ENCODE measurements at regions not wholly inside any gene's neighbourhood (a gene's known extent, or its start where the extent isn't known, plus 50 kb on each side); places are given as distances from the start of the nearest gene placed in this dataset.

DNA sequence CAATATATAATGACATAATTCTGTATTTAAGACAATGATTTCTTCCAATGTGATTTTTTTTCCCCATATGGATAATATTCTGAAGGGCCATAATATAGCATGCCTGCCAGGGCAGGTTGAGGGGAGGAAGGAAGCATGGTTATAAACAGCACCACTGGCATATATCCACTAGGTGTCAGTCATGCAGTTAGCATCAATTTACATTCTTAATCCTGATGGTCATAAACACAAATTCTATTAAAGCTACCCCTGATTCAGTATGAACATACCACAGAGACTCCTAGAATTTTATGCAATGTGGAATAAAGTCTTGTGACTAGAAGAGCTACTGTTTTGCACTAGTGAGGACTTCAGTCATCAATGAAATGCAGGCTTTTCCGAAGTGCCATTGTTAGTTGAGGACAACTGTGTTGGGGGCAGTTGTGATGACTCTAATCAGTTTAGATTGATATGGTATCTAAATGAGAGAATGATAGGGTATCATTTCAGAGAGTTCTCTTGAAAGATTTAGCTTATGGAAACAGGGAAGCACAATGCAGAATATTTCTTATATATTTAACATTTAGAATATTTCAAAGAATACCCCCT, 342.7 kb upstream of the NR5A2 start:
- no peaks in the 10 kb centered on the region for H3K36me3 ChIP-seq
- no peaks in the 10 kb centered on the region for H3K9me3 ChIP-seq
- no peak overlapping the region for H3K27ac ChIP-seq
- H3K4me1 ChIP-seq, result no peaks in the 10 kb centered on the region
- no peaks in the 10 kb centered on the region for H3K27me3 ChIP-seq
- TF ChIP-seq, protein P1, sequence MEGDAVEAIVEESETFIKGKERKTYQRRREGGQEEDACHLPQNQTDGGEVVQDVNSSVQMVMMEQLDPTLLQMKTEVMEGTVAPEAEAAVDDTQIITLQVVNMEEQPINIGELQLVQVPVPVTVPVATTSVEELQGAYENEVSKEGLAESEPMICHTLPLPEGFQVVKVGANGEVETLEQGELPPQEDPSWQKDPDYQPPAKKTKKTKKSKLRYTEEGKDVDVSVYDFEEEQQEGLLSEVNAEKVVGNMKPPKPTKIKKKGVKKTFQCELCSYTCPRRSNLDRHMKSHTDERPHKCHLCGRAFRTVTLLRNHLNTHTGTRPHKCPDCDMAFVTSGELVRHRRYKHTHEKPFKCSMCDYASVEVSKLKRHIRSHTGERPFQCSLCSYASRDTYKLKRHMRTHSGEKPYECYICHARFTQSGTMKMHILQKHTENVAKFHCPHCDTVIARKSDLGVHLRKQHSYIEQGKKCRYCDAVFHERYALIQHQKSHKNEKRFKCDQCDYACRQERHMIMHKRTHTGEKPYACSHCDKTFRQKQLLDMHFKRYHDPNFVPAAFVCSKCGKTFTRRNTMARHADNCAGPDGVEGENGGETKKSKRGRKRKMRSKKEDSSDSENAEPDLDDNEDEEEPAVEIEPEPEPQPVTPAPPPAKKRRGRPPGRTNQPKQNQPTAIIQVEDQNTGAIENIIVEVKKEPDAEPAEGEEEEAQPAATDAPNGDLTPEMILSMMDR (IDR thresholded peaks at IDR 0.05), result peak; percentile 23 to 81
- H3K4me3 ChIP-seq, result no peak overlapping the region
- DNase-seq (ENCODE audit: low spot score), result no peak

DNA sequence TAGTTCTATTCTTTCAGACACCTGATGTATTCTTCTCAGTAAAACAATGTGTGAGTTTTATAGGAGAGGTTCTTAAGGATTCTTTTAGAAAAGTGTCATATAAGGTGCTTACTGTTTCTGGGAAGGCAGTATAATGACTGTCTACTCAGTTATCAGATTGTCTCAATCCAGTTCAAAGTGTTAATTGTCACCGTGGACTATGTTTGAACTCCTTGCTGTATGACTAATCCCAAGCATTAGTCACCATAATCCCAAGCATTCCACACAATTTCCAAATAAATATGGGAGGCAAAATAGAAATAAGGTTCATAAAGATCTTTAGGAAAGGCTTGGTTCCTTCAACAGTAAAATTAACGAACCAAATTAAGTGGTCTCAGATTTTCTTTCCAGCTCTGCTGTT, 342.1 kb upstream of the NR5A2 start:
- H3K36me3 ChIP-seq, result no peaks in the 10 kb centered on the region
- DNase-seq (ENCODE audit: low spot score), result no peak
- H3K4me1 ChIP-seq, result no peaks in the 10 kb centered on the region
- H3K9me3 ChIP-seq, result no peaks in the 10 kb centered on the region
- TF ChIP-seq, protein P1 (IDR thresholded peaks at IDR 0.05), result no peak
- H3K27me3 ChIP-seq, result no peaks in the 10 kb centered on the region
- H3K27ac ChIP-seq, result no peak overlapping the region
- H3K4me3 ChIP-seq, result no peak overlapping the region

DNA sequence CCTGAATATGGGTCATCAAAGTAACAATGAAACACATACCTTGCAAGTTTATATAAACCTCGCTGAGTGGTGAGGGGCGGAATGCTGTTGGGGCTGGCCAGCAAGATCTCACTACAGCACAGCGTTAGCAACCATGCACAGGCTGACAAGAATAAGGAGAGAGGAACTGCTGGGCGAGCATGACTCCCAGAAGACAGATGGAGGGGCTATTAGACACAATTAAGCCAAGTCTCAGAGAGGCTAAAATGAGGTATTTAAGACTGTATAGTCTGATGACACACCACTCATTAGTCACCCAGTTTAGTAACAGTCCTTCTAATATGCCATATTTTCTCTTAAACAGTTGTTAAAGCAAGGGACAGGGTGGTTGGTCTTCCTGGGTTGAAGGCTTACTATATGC, 340.2 kb upstream of the NR5A2 start:
- Histone ChIP-seq H3K4me1 (no peaks in the 10 kb centered on the region), H3K36me3 (no peaks in the 10 kb centered on the region), H3K4me3 (no peak overlapping the region), H3K27ac (no peak overlapping the region), H3K9me3 (no peaks in the 10 kb centered on the region), H3K27me3 (no peaks in the 10 kb centered on the region)
- TF ChIP-seq, protein P1 (IDR thresholded peaks at IDR 0.05), result no peak
- no peak for DNase-seq (ENCODE audit: low spot score)

DNA sequence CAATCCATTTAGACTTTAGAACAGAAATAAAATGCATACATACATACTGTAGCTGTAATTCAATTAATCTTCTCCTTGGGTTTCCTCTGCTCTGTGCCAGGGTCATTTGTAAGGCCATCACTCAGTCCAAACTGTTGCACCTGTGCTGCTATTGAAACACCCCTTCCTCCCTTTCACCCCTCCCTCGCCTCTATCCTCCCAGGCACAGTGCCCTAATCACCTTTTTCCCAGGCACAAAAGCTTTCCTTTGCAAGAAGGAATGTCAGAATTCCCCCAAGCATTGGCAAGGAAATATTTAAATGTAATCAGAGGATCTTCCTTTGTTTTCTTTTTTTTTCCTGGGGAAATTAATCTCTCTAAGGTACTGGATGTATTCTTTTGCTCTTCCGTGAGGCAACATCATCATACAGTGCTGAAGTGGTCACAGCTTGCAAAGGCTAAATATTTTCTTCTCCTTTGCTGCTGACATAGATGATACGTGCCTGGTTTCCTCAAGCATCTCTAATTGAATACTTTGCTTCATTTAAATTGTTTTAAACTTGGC, 339.3 kb upstream of the NR5A2 start:
- H3K4me3 ChIP-seq, result no peak overlapping the region
- no peaks in the 10 kb centered on the region for H3K9me3 ChIP-seq
- H3K27me3 ChIP-seq, result no peaks in the 10 kb centered on the region
- no peaks in the 10 kb centered on the region for H3K4me1 ChIP-seq
- no peak overlapping the region for H3K27ac ChIP-seq
- no peaks in the 10 kb centered on the region for H3K36me3 ChIP-seq
- TF ChIP-seq, protein P1 (IDR thresholded peaks at IDR 0.05), result no peak
- no peak for DNase-seq (ENCODE audit: low spot score)

DNA sequence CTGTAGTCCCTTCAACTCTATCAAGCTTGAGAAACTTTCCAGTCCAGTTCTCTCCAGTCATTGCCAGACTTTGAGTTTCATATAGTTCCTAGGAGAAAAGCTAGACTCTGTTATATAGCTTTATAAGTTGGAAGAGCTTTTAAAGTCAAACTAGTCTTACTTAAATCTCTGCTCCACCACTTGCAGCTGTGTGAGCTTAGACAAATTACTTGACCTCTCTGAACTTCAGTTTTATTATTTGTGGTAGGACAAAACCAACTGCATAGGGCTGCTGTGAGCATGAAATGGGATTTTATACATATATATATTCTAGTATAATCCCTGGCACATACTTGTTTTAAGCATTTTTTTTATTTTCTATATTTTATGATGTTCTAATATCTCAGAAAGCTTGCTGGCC, 338.7 kb upstream of the NR5A2 start:
- H3K4me1 ChIP-seq, result no peaks in the 10 kb centered on the region
- H3K9me3 ChIP-seq, result no peaks in the 10 kb centered on the region
- H3K27ac ChIP-seq, result no peak overlapping the region
- DNase-seq (ENCODE audit: low spot score), result no peak
- H3K36me3 ChIP-seq, result no peaks in the 10 kb centered on the region
- TF ChIP-seq, protein P1 (IDR thresholded peaks at IDR 0.05), result no peak
- no peaks in the 10 kb centered on the region for H3K27me3 ChIP-seq
- no peak overlapping the region for H3K4me3 ChIP-seq

DNA sequence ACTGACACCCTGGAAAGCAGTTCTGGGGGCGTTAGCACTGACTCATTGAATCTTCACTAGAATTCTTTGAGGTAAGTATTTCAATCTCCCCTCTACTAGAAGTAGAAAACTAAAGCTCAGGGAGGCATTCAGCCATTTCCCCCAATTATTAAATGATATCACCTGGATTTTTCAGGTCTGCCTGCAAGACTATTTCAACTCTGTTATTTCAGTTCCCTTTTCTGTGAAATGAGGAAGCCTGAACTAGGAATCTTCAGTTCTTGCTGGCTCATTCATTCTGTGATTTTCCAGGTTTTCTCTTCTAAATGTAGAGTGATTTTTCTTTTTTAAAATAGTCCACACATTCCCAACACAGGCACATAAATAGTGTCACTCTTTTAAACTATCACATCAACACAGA, 337.0 kb upstream of the NR5A2 start:
- Histone ChIP-seq H3K27ac (no peak overlapping the region), H3K36me3 (no peaks in the 10 kb centered on the region), H3K4me1 (no peaks in the 10 kb centered on the region), H3K9me3 (no peaks in the 10 kb centered on the region), H3K27me3 (no peaks in the 10 kb centered on the region), H3K4me3 (no peak overlapping the region)
- DNase-seq (ENCODE audit: low spot score), result no peak
- TF ChIP-seq, protein P1 (IDR thresholded peaks at IDR 0.05), result no peak

Data from right atrium auricular region (tissue), 2 donors.